Right lobe of liver (tissue), 6 donors: ENCODE measurements at regions not wholly inside any gene's neighbourhood (a gene's known extent, or its start where the extent isn't known, plus 50 kb on each side); places are given as distances from the start of the nearest gene placed in this dataset.

ENCODE experiments used
- ATAC-seq, 4 donors: fragments of 200-7000 bp; cut with Tn5 transposase; one replicate each; pipeline ENCODE4 v1.9.1; 2020; ENCODE audit warnings: mild to moderate bottlenecking in 4 of 4, moderate library complexity in 4 of 4
- DNase-seq, 3 donors: peaks; one replicate each; pipeline ENCODE4 v3.0.0-alpha.2; 2020
- H3K27ac ChIP-seq, 3 donors: fragments of 200-600 bp; one replicate each; pipeline ENCODE4 v1.8.0; 2022
- H3K27me3 ChIP-seq, 2 donors: fragments of 200-600 bp; one replicate each; pipeline ENCODE4 v1.8.0; 2022
- H3K36me3 ChIP-seq, 4 donors: fragments of 200-600 bp; sonication (generic) in 1 of 4; one replicate each; pipeline versions ENCODE4 v1.5.1 to v1.8.0; 2017 to 2022; ENCODE audit warnings: control low read depth in 1 of 4
- H3K4me1 ChIP-seq, 4 donors: fragments of 200-600 bp; sonication (generic) in 1 of 4; one replicate each; pipeline versions ENCODE4 v1.5.1 to v1.8.0; 2017 to 2022; ENCODE audit warnings: control low read depth in 1 of 4
- H3K4me3 ChIP-seq, 3 donors: fragments of 200-600 bp; one replicate each; pipeline ENCODE4 v1.8.0; 2022
- H3K9me3 ChIP-seq, 4 donors: fragments of 200-600 bp; sonication (generic) in 1 of 4; one replicate each; pipeline versions ENCODE4 v1.5.1 to v1.8.0; 2017 to 2022; ENCODE audit warnings: control low read depth in 1 of 4
- POLR2A ChIP-seq: fragments of 450-650 bp; IDR thresholded peaks from one replicate; pipeline ENCODE4 v1.6.1; 2017; ENCODE audit warnings: antibody characterized with exemption, mild to moderate bottlenecking
- WGBS: methylation state at CpG from one replicate; pipeline ENCODE4 v1.1.6; 2018; ENCODE audit warnings: low coverage, low lambda C conversion rate; ENCODE audit not compliant: insufficient coverage; ENCODE audit errors: missing lambda C conversion rate; 5-methylcytosine and 5-hydroxymethylcytosine counted together
- intact Hi-C, 2 donors: fragments of 100-400 bp; cut with DNase I; formaldehyde crosslinking; loops; one replicate each; pipeline versions ENCODE4 v1.11.2 to v1.14.1; 2022
- TF ChIP-seq, protein P1 (sequence below), 4 donors: fragments of 200-600 bp in 3 of 4; fragments of 450-650 bp in 1 of 4; IDR thresholded peaks; one replicate each; pipeline versions ENCODE4 v1.5.1 to v1.8.0; 2016 to 2022; ENCODE audit warnings: antibody characterized with exemption in 4 of 4, mild to moderate bottlenecking in 2 of 4
- donor health status: DM: no; HTN: yes; CAD: no.
- donor health status: DM: no; HTN: no; CAD: no.
- donor health status: DM: no; HTN: no; CAD: no.
- donor health status: DM: no; HTN: yes; CAD: no.
- donor health status: DM: no; HTN: yes; CAD: no.

DNA sequence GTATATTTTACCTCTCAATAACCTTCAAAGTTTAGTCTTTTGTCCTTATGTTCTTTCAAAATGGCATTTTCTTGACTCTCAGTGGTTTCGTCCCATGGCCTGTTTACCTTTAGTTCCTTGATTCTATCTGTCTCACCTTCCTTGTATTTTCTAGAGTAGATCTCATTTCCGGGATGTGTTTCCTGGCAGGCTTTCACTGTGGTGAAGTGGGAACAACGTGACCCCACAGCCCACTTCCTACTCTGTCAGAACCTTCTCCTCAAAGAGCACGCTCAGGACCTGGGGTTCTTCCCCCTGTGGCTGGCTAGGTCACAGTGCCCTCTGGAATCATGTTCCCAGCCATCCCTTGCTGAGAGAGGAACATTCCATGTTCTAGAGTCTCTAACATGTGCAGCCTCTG is 129.9 kb upstream of the ZNF32 start:
- intact Hi-C loops, result no loop called here
- TF ChIP-seq, protein P1, sequence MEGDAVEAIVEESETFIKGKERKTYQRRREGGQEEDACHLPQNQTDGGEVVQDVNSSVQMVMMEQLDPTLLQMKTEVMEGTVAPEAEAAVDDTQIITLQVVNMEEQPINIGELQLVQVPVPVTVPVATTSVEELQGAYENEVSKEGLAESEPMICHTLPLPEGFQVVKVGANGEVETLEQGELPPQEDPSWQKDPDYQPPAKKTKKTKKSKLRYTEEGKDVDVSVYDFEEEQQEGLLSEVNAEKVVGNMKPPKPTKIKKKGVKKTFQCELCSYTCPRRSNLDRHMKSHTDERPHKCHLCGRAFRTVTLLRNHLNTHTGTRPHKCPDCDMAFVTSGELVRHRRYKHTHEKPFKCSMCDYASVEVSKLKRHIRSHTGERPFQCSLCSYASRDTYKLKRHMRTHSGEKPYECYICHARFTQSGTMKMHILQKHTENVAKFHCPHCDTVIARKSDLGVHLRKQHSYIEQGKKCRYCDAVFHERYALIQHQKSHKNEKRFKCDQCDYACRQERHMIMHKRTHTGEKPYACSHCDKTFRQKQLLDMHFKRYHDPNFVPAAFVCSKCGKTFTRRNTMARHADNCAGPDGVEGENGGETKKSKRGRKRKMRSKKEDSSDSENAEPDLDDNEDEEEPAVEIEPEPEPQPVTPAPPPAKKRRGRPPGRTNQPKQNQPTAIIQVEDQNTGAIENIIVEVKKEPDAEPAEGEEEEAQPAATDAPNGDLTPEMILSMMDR (IDR thresholded peaks at IDR 0.05), result no peak
- TF ChIP-seq POLR2A, result no peak
- 34% methylated on average over 4 of the region's 4 CpGs for WGBS
- H3K27me3 ChIP-seq, result no peaks in the 10 kb centered on the region
- no peak for ATAC-seq
- H3K4me3 ChIP-seq, result no peak overlapping the region
- no peak overlapping the region for H3K27ac ChIP-seq
- H3K9me3 ChIP-seq, result no peaks in the 10 kb centered on the region
- no peak for DNase-seq
- no peaks in the 10 kb centered on the region for H3K36me3 ChIP-seq
- H3K4me1 ChIP-seq, result no peaks in the 10 kb centered on the region

DNA sequence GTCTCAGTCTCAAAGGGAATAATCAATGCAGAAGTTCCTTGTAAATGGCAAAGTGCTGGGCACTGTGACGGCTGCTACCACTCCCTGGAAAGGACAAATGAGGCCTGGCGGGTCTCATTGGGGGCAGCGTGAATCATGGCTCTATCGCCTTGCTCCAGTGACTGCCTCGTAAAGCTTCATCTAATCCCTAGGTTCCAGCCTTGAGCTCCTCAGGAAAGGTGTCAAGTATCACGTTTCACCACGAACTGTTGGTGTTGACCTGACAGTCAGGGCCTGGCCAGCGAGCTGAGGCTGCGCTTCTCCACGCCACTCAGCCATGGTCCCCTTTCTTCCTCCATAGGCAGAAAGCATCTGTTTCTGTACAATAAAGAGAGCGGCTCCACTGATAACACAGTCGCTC is 126.7 kb upstream of the ZNF32 start:
- WGBS, result 50% methylated on average over 1 of the region's 12 CpGs
- no peaks in the 10 kb centered on the region for H3K27me3 ChIP-seq
- DNase-seq, result no peak

DNA sequence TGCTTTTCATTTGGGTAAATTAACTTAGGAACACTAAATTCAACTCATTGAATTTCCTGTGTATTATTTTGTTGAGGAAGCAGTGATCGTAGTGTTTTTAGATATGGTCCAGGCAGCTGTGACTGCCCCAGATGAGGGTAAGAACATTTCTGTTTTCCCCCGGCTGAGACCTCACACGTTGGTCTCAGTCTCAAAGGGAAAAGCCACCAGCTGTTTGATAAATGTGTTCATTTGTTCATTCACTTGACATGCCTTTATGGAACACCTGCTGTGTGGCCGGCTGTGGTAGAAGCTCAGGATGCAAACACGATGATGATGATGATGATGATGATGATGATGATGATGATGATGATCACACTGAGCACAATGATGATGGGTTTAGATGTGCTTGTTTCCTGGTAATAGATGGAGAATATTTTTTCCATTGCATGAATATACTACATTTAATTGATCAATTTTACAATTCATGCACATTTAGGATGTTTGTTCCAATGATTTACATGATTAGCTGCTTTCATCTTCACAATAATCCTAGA is 125.6 kb upstream of the ZNF32 start:
- no peak overlapping the region for H3K27ac ChIP-seq
- H3K4me1 ChIP-seq, result no peaks in the 10 kb centered on the region
- TF ChIP-seq POLR2A, result no peak
- TF ChIP-seq, protein P1 (IDR thresholded peaks at IDR 0.05), result no peak
- WGBS, result 28% methylated on average over 5 of the region's 5 CpGs
- DNase-seq (no peak), ATAC-seq (no peak)
- H3K4me3 ChIP-seq, result no peak overlapping the region
- no peaks in the 10 kb centered on the region for H3K27me3 ChIP-seq
- no peaks in the 10 kb centered on the region for H3K9me3 ChIP-seq
- no peaks in the 10 kb centered on the region for H3K36me3 ChIP-seq
- intact Hi-C loops, result no loop called here

More for the DNA sequence above, 126.7 kb upstream of the ZNF32 start:
- Histone ChIP-seq H3K27ac (no peak overlapping the region), H3K4me3 (no peak overlapping the region), H3K9me3 (no peaks in the 10 kb centered on the region), H3K36me3 (no peaks in the 10 kb centered on the region), H3K4me1 (no peaks in the 10 kb centered on the region)
- intact Hi-C loops, result no loop called here
- no peak for ATAC-seq
- TF ChIP-seq POLR2A, result no peak
- TF ChIP-seq, protein P1 (IDR thresholded peaks at IDR 0.05), result no peak

DNA sequence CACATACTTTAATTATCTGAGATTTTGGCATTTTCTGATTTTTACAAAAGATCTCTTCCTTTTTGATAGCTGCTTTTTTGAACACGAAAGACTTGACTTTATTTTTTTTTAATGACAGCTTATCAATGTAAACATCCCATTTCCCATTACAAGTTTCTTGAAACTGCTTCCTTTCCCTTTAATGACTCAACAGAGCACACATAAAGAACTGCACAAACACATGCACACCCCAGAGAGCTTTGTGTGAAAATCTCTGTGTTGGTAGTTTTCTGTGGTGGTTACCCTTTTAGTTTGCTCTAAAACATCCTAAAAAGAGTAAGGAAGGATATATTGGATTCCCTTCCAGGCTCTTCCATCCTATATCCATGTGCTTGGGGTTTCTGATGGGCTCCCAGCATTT is 125.1 kb upstream of the ZNF32 start:
- Histone ChIP-seq H3K4me3 (no peak overlapping the region), H3K4me1 (no peaks in the 10 kb centered on the region), H3K9me3 (no peaks in the 10 kb centered on the region), H3K36me3 (no peaks in the 10 kb centered on the region), H3K27me3 (no peaks in the 10 kb centered on the region), H3K27ac (no peak overlapping the region)
- DNase-seq (no peak), ATAC-seq (no peak)
- TF ChIP-seq, protein P1 (IDR thresholded peaks at IDR 0.05), result no peak
- no peak for TF ChIP-seq POLR2A
- intact Hi-C loops, result no loop called here
- 29% methylated on average over 1 of the region's 1 CpG for WGBS

DNA sequence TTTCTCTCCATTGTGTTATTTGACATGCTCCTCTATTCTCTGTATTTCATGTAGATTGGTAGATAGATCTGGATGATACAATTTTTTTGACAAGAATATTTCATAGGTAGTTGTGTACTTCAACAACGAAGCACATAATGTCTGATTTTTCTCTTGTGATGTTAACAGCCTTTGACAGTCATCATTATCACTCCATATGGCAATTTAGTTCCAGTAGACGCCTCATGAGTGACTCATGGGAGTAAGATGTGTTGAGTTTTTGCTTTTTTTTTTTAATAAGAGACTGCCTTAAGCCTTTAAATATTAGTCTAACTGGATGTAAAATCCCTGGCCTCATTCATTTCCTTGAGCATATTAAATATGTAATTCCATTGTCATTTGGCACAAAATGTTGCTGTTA is 123.5 kb upstream of the ZNF32 start:
- DNase-seq (no peak), ATAC-seq (no peak)
- no peaks in the 10 kb centered on the region for H3K27me3 ChIP-seq
- no peak overlapping the region for H3K27ac ChIP-seq
- H3K9me3 ChIP-seq, result no peaks in the 10 kb centered on the region
- WGBS, result 41% methylated on average over 2 of the region's 2 CpGs
- intact Hi-C loops, result no loop called here
- no peaks in the 10 kb centered on the region for H3K4me1 ChIP-seq
- H3K4me3 ChIP-seq, result no peak overlapping the region
- H3K36me3 ChIP-seq, result no peaks in the 10 kb centered on the region
- TF ChIP-seq, protein P1 (IDR thresholded peaks at IDR 0.05), result no peak
- no peak for TF ChIP-seq POLR2A
